Sigmoid colon (tissue), 4 donors: ENCODE measurements at regions not wholly inside any gene's neighbourhood (a gene's known extent, or its start where the extent isn't known, plus 50 kb on each side); places are given as distances from the start of the nearest gene placed in this dataset.

Experiments used
- CTCF ChIP-seq, 4 experiments: fragments of 450-650 bp in 3 of 4; fragments of 200-600 bp in 1 of 4; IDR thresholded peaks; one replicate each; pipeline ENCODE4 v1.5.1; 2016 to 2019; ENCODE audit warnings: antibody characterized with exemption in 4 of 4, mild to moderate bottlenecking in 3 of 4, moderate library complexity in 2 of 4
- POLR2A ChIP-seq, 2 donors: fragments of 450-650 bp; IDR thresholded peaks; one replicate each; pipeline ENCODE4 v1.6.1; 2016; ENCODE audit warnings: antibody characterized with exemption in 2 of 2, mild to moderate bottlenecking in 2 of 2, moderate library complexity in 2 of 2
- POLR2AphosphoS5 ChIP-seq, 4 donors: sonication (generic); formaldehyde crosslinking; IDR thresholded peaks; one replicate each; pipeline ENCODE4 v1.6.1; 2017; ENCODE audit warnings: antibody characterized with exemption in 4 of 4

- TF ChIP-seq CTCF (IDR thresholded peaks at IDR 0.05): no peak
- no peak for TF ChIP-seq POLR2A (IDR thresholded peaks at IDR 0.05)
- no peak for TF ChIP-seq POLR2AphosphoS5 (IDR thresholded peaks at IDR 0.05)
These were observed 1603.0 kb upstream of the TENM3 start for GRCh38 chr4:180640193-180640592.
